ENCODE measurements at regions not wholly inside any gene's neighbourhood (a gene's known extent, or its start where the extent isn't known, plus 50 kb on each side); places are given as distances from the start of the nearest gene placed in this dataset.

- no peaks in the 10 kb centered on the region for H3K4me1 ChIP-seq
- Mint-ChIP-seq H3K36me3 (ENCODE audit: insufficient read depth, unreplicated experiment) (no peaks in the 10 kb centered on the region), H3K27ac (ENCODE audit: unreplicated experiment) (no peak overlapping the region), H3K27me3 (ENCODE audit: insufficient read depth, unreplicated experiment) (no peaks in the 10 kb centered on the region), H3K4me1 (ENCODE audit: low read depth, unreplicated experiment) (no peaks in the 10 kb centered on the region), H3K9me3 (ENCODE audit: unreplicated experiment) (no peaks in the 10 kb centered on the region), H3K4me3 (ENCODE audit: unreplicated experiment) (no peak overlapping the region)
- intact Hi-C loops (cut with micrococcal nuclease; ENCODE audit: unreplicated experiment): no loop called here
- CTCF ChIA-PET: no interaction called here
- H3K4me3 ChIP-seq (ENCODE audit: low read depth, low read length): no peak overlapping the region
- H3K27me3 ChIP-seq (replicated peaks; ENCODE audit: control insufficient read depth, insufficient read depth, low read length): no peaks in the 10 kb centered on the region
- no peak for DNase-seq
- H3K36me3 ChIP-seq (ENCODE audit: control insufficient read depth, insufficient read depth, low read length): no peaks in the 10 kb centered on the region
- H3K9me3 ChIP-seq: no peaks in the 10 kb centered on the region
- TF ChIP-seq CTCF (IDR thresholded peaks at IDR 0.05; ENCODE audit: insufficient read depth in 1 of 2, low read depth in 1 of 2, low read length in 1 of 2, severe bottlenecking in 1 of 2, unreplicated experiment in 1 of 2): no peak
- no TSS peak for BruUV-seq (replicated peaks)
- POLR2A ChIA-PET: no interaction called here
These were observed 587.1 kb upstream of the ZNF717 start for GRCh38 chr3:76372497-76372896.

- no peaks in the 10 kb centered on the region for H3K36me3 Mint-ChIP-seq (ENCODE audit: insufficient read depth, unreplicated experiment)
- Histone ChIP-seq H3K4me3 (ENCODE audit: low read depth, low read length) (no peak overlapping the region), H3K27me3 (replicated peaks; ENCODE audit: control insufficient read depth, insufficient read depth, low read length) (no peaks in the 10 kb centered on the region), H3K36me3 (ENCODE audit: control insufficient read depth, insufficient read depth, low read length) (no peaks in the 10 kb centered on the region), H3K9me3 (no peaks in the 10 kb centered on the region), H3K4me1 (no peaks in the 10 kb centered on the region)
- H3K4me1 Mint-ChIP-seq (ENCODE audit: low read depth, unreplicated experiment): no peaks in the 10 kb centered on the region
- no peak for DNase-seq
- H3K27ac Mint-ChIP-seq (ENCODE audit: unreplicated experiment): no peak overlapping the region
- CTCF ChIA-PET: no interaction called here
- POLR2A ChIA-PET: no interaction called here
- no peaks in the 10 kb centered on the region for H3K9me3 Mint-ChIP-seq (ENCODE audit: unreplicated experiment)
- intact Hi-C loops (cut with micrococcal nuclease; ENCODE audit: unreplicated experiment): no loop called here
- no peak overlapping the region for H3K4me3 Mint-ChIP-seq (ENCODE audit: unreplicated experiment)
- no peak for TF ChIP-seq CTCF (IDR thresholded peaks at IDR 0.05; ENCODE audit: insufficient read depth in 1 of 2, low read depth in 1 of 2, low read length in 1 of 2, severe bottlenecking in 1 of 2, unreplicated experiment in 1 of 2)
- BruUV-seq (replicated peaks): no TSS peak
- H3K27me3 Mint-ChIP-seq (ENCODE audit: insufficient read depth, unreplicated experiment): no peaks in the 10 kb centered on the region
These were observed 591.7 kb upstream of the ZNF717 start for GRCh38 chr3:76377074-76377473.

GRCh38 chr3:76378789-76379188, 593.4 kb upstream of the ZNF717 start:
- Mint-ChIP-seq H3K27me3 (ENCODE audit: insufficient read depth, unreplicated experiment) (no peaks in the 10 kb centered on the region), H3K4me3 (ENCODE audit: unreplicated experiment) (no peak overlapping the region), H3K4me1 (ENCODE audit: low read depth, unreplicated experiment) (no peaks in the 10 kb centered on the region), H3K27ac (ENCODE audit: unreplicated experiment) (no peak overlapping the region), H3K36me3 (ENCODE audit: insufficient read depth, unreplicated experiment) (no peaks in the 10 kb centered on the region), H3K9me3 (ENCODE audit: unreplicated experiment) (no peaks in the 10 kb centered on the region)
- ChIA-PET CTCF (no interaction called here), POLR2A (no interaction called here)
- Histone ChIP-seq H3K27me3 (replicated peaks; ENCODE audit: control insufficient read depth, insufficient read depth, low read length) (no peaks in the 10 kb centered on the region), H3K36me3 (ENCODE audit: control insufficient read depth, insufficient read depth, low read length) (no peaks in the 10 kb centered on the region), H3K9me3 (no peaks in the 10 kb centered on the region), H3K4me3 (ENCODE audit: low read depth, low read length) (no peak overlapping the region), H3K4me1 (no peaks in the 10 kb centered on the region)
- no peak for DNase-seq
- no TSS peak for BruUV-seq (replicated peaks)
- intact Hi-C loops (cut with micrococcal nuclease; ENCODE audit: unreplicated experiment): no loop called here
- no peak for TF ChIP-seq CTCF (IDR thresholded peaks at IDR 0.05; ENCODE audit: insufficient read depth in 1 of 2, low read depth in 1 of 2, low read length in 1 of 2, severe bottlenecking in 1 of 2, unreplicated experiment in 1 of 2)

Measured in Caco-2 (cell line).